Activated CD4-positive, alpha-beta memory T cell treated with anti-CD3 and anti-CD28 coated beads for 36 hours (primary cell): ENCODE measurements at regions not wholly inside any gene's neighbourhood (a gene's known extent, or its start where the extent isn't known, plus 50 kb on each side); places are given as distances from the start of the nearest gene placed in this dataset.

Experiments
- CTCF ChIA-PET: fragments of 350-600 bp; sonication (Branson Sonifier 250); formaldehyde crosslinking; loops from one replicate; lab custom pipeline; 2021; ENCODE audit warnings: antibody characterized with exemption, inconsistent platforms; lab: Charles Lee
- POLR2A ChIA-PET: fragments of 350-600 bp; sonication (Branson Sonifier 250); formaldehyde crosslinking; loops from one replicate; lab custom pipeline; 2021; ENCODE audit warnings: antibody characterized with exemption; lab: Charles Lee
- DNase-seq: peaks from one replicate; pipeline ENCODE4 v3.0.0-alpha.2; 2020
- H3K27ac Mint-ChIP-seq: one replicate; pipeline ENCODE4 v1.8.0; 2021; ENCODE audit warnings: mixed read lengths
- H3K27me3 Mint-ChIP-seq: one replicate; pipeline ENCODE4 v1.8.0; 2021; ENCODE audit warnings: mixed read lengths
- H3K36me3 Mint-ChIP-seq: one replicate; pipeline ENCODE4 v1.8.0; 2021; ENCODE audit warnings: mixed read lengths
- H3K4me1 Mint-ChIP-seq: one replicate; pipeline ENCODE4 v1.8.0; 2021; ENCODE audit warnings: low read depth, mixed read lengths
- H3K4me3 Mint-ChIP-seq: one replicate; pipeline ENCODE4 v1.8.0; 2021; ENCODE audit warnings: mild to moderate bottlenecking, mixed read lengths
- H3K9me3 Mint-ChIP-seq: one replicate; pipeline ENCODE4 v1.8.0; 2021; ENCODE audit warnings: mixed read lengths
- intact Hi-C: fragments of 100-400 bp; cut with micrococcal nuclease; formaldehyde crosslinking; loops from one replicate; pipeline ENCODE4 v1.15.1; 2023

DNA sequence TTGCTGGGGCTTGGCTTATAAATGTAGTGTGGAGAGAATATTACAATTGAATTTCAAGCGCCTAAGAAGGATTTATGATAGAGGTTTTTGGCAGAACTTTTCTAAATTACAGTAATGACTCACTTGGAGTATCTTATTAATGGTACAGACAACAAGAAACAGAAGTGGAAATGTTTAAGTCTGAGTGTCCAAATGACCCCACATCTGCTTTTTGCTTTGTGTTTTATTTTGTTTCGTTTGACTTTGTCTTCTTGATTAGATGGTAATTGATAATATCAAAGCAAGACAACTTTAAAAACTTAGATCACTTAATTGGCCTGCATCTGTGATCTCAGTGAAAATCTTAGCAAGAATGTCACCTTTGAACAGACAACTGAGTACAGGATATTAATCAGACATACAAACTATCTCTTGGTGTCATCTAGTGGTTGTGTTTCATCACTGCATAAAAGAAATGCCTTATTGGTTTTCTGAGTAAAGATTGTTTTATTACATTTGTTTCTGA is 577.4 kb downstream of the ISL1 start:
- POLR2A ChIA-PET = no interaction called here
- Mint-ChIP-seq H3K27ac (no peak overlapping the region), H3K36me3 (no peaks in the 10 kb centered on the region), H3K4me3 (no peak overlapping the region), H3K9me3 (peaks cover 2% of the 10 kb centered on the region), H3K27me3 (no peaks in the 10 kb centered on the region), H3K4me1 (no peaks in the 10 kb centered on the region)
- CTCF ChIA-PET = no interaction called here
- DNase-seq = no peak
- intact Hi-C loops = no loop called here

GRCh38 chr5:51961154-51961562 is 577.9 kb downstream of the ISL1 start:
- ChIA-PET POLR2A (no interaction called here), CTCF (no interaction called here)
- Mint-ChIP-seq H3K4me1 (no peaks in the 10 kb centered on the region), H3K9me3 (peaks cover 6% of the 10 kb centered on the region), H3K4me3 (no peak overlapping the region), H3K27me3 (no peaks in the 10 kb centered on the region), H3K36me3 (no peaks in the 10 kb centered on the region), H3K27ac (no peak overlapping the region)
- intact Hi-C loops = no loop called here
- DNase-seq = no peak

GRCh38 chr5:51968756-51969155 is 585.5 kb downstream of the ISL1 start:
- intact Hi-C loops = no loop called here
- Mint-ChIP-seq H3K36me3 (no peaks in the 10 kb centered on the region), H3K4me3 (no peak overlapping the region), H3K4me1 (no peaks in the 10 kb centered on the region), H3K27me3 (no peaks in the 10 kb centered on the region), H3K27ac (no peak overlapping the region), H3K9me3 (peaks cover 12% of the 10 kb centered on the region)
- no peak for DNase-seq
- CTCF ChIA-PET = no interaction called here
- POLR2A ChIA-PET = no interaction called here

- Mint-ChIP-seq H3K4me3 (no peak overlapping the region), H3K27me3 (no peaks in the 10 kb centered on the region), H3K36me3 (no peaks in the 10 kb centered on the region), H3K27ac (no peak overlapping the region), H3K4me1 (no peaks in the 10 kb centered on the region), H3K9me3 (peaks cover 6% of the 10 kb centered on the region)
- ChIA-PET CTCF (no interaction called here), POLR2A (no interaction called here)
- intact Hi-C loops = no loop called here
- DNase-seq = no peak
Measured at GRCh38 chr5:51974834-51975233, 591.6 kb downstream of the ISL1 start.

DNA sequence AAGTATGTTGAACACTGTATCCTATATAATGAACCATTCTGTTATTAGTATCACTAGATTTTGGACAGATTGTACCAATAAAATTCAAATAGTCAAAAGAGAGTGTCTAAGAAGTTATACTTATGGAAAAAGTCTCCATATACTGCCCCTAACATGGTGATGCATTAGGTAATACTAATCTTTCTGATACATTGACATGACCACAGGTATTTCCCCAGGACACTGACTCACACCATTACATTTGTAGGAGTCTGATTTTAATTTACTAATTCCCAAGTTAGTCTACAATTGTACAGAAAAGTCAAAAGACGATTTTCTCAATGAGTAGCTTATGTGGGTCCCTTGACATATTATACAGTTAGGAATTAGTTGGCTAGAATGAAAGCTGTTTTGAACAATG is 593.8 kb downstream of the ISL1 start:
- peaks cover 6% of the 10 kb centered on the region for H3K9me3 Mint-ChIP-seq
- no peaks in the 10 kb centered on the region for H3K36me3 Mint-ChIP-seq
- no peak overlapping the region for H3K4me3 Mint-ChIP-seq
- no peak overlapping the region for H3K27ac Mint-ChIP-seq
- ChIA-PET POLR2A (no interaction called here), CTCF (no interaction called here)
- H3K4me1 Mint-ChIP-seq = no peaks in the 10 kb centered on the region
- intact Hi-C loops = no loop called here
- no peak for DNase-seq
- no peaks in the 10 kb centered on the region for H3K27me3 Mint-ChIP-seq

GRCh38 chr5:51983161-51983560 is 599.9 kb downstream of the ISL1 start:
- Mint-ChIP-seq H3K27ac (no peak overlapping the region), H3K27me3 (no peaks in the 10 kb centered on the region), H3K4me1 (no peaks in the 10 kb centered on the region), H3K4me3 (no peak overlapping the region), H3K36me3 (no peaks in the 10 kb centered on the region), H3K9me3 (no peaks in the 10 kb centered on the region)
- ChIA-PET POLR2A (no interaction called here), CTCF (no interaction called here)
- intact Hi-C loops = no loop called here
- no peak for DNase-seq

DNA sequence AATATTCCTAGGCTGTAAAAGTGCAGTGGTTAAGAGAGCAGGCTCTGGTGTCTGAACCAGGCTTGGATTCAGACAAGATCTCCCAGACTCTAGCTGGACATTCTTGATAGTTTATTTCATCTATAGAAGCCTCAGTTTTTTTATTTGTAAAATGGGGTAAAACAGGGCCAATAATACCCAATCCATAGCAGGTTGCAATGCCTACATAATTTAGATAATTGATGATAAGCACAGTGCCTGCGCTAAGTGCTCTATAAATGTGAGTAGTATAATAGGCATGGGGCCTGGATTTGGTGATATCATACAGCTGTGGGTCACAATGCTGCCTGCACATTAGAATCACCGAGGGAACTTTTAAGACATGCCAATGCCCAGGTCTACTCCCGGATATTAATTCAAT is 603.5 kb downstream of the ISL1 start:
- Mint-ChIP-seq H3K9me3 (no peaks in the 10 kb centered on the region), H3K27me3 (no peaks in the 10 kb centered on the region), H3K36me3 (no peaks in the 10 kb centered on the region), H3K4me3 (no peak overlapping the region), H3K4me1 (no peaks in the 10 kb centered on the region), H3K27ac (no peak overlapping the region)
- DNase-seq = no peak
- intact Hi-C loops = no loop called here
- ChIA-PET CTCF (no interaction called here), POLR2A (no interaction called here)

- no peaks in the 10 kb centered on the region for H3K27me3 Mint-ChIP-seq
- no peaks in the 10 kb centered on the region for H3K36me3 Mint-ChIP-seq
- ChIA-PET POLR2A (no interaction called here), CTCF (no interaction called here)
- no peaks in the 10 kb centered on the region for H3K9me3 Mint-ChIP-seq
- no peak overlapping the region for H3K27ac Mint-ChIP-seq
- intact Hi-C loops = no loop called here
- no peak for DNase-seq
- no peak overlapping the region for H3K4me3 Mint-ChIP-seq
- no peaks in the 10 kb centered on the region for H3K4me1 Mint-ChIP-seq
Measured at GRCh38 chr5:51987239-51987638, 604.0 kb downstream of the ISL1 start.

GRCh38 chr5:51987669-51988209 is 604.5 kb downstream of the ISL1 start:
- POLR2A ChIA-PET = no interaction called here
- Mint-ChIP-seq H3K27ac (no peak overlapping the region), H3K36me3 (no peaks in the 10 kb centered on the region), H3K27me3 (no peaks in the 10 kb centered on the region), H3K9me3 (no peaks in the 10 kb centered on the region), H3K4me3 (no peak overlapping the region), H3K4me1 (no peaks in the 10 kb centered on the region)
- CTCF ChIA-PET = no interaction called here
- no peak for DNase-seq
- intact Hi-C loops = no loop called here

- no peaks in the 10 kb centered on the region for H3K9me3 Mint-ChIP-seq
- intact Hi-C loops = no loop called here
Measured at GRCh38 chr5:51988634-51989033, 605.4 kb downstream of the ISL1 start.

DNA sequence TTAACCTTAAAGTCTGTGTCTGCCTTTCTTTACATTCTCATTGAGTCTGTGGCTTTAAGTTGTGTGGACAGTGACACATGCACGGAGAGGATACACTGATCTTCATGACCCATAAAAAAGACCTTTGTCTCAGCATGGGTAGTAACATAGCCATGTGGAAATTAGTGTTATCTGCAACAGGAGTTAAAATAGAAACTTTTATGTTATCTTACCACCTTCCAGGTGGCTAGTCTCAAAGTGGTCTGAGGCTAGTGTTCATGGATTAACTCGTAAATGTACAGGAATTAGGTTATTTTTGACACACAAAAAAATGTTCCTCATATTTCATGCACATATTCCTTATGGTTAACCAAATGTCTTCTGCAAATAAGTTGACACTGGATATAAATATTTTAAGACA is 607.0 kb downstream of the ISL1 start:
- no peak overlapping the region for H3K27ac Mint-ChIP-seq
- no peaks in the 10 kb centered on the region for H3K9me3 Mint-ChIP-seq
- no peaks in the 10 kb centered on the region for H3K27me3 Mint-ChIP-seq
- H3K4me1 Mint-ChIP-seq = no peaks in the 10 kb centered on the region
- intact Hi-C loops = no loop called here
- CTCF ChIA-PET = no interaction called here
- POLR2A ChIA-PET = no interaction called here
- no peaks in the 10 kb centered on the region for H3K36me3 Mint-ChIP-seq
- no peak overlapping the region for H3K4me3 Mint-ChIP-seq
- no peak for DNase-seq

More at GRCh38 chr5:51988634-51989033, 605.4 kb downstream of the ISL1 start:
- DNase-seq = no peak
- Mint-ChIP-seq H3K27me3 (no peaks in the 10 kb centered on the region), H3K4me1 (no peaks in the 10 kb centered on the region), H3K4me3 (no peak overlapping the region), H3K36me3 (no peaks in the 10 kb centered on the region), H3K27ac (no peak overlapping the region)
- ChIA-PET CTCF (no interaction called here), POLR2A (no interaction called here)

- ChIA-PET POLR2A (no interaction called here), CTCF (no interaction called here)
- intact Hi-C loops = no loop called here
- H3K4me3 Mint-ChIP-seq = no peak overlapping the region
- H3K9me3 Mint-ChIP-seq = no peaks in the 10 kb centered on the region
- H3K27me3 Mint-ChIP-seq = no peaks in the 10 kb centered on the region
- DNase-seq = no peak
- H3K4me1 Mint-ChIP-seq = no peaks in the 10 kb centered on the region
- H3K27ac Mint-ChIP-seq = no peak overlapping the region
- H3K36me3 Mint-ChIP-seq = no peaks in the 10 kb centered on the region
Measured at GRCh38 chr5:51990661-51991180, 607.5 kb downstream of the ISL1 start.

GRCh38 chr5:51991940-51992339 is 608.7 kb downstream of the ISL1 start:
- Mint-ChIP-seq H3K4me1 (no peaks in the 10 kb centered on the region), H3K27ac (no peak overlapping the region), H3K27me3 (no peaks in the 10 kb centered on the region), H3K9me3 (no peaks in the 10 kb centered on the region), H3K36me3 (no peaks in the 10 kb centered on the region), H3K4me3 (no peak overlapping the region)
- DNase-seq = no peak
- intact Hi-C loops = no loop called here
- CTCF ChIA-PET = no interaction called here
- POLR2A ChIA-PET = no interaction called here
